Panc1 (cell line): ENCODE measurements at regions not wholly inside any gene's neighbourhood (a gene's known extent, or its start where the extent isn't known, plus 50 kb on each side); places are given as distances from the start of the nearest gene placed in this dataset.

Experiments
- POLR2AphosphoS5 ChIP-seq: IDR thresholded peaks from 2 replicates; pipeline ENCODE4 v1.6.1; 2012; ENCODE audit warnings: mild to moderate bottlenecking, low read depth, low read length, moderate library complexity
- TF ChIP-seq, protein P1 (sequence below): fragments of 450-650 bp; IDR thresholded peaks from 2 replicates; pipeline ENCODE4 v1.5.1; 2017; ENCODE audit warnings: mild to moderate bottlenecking
- TF ChIP-seq, protein P2 (sequence below), 2 experiments: IDR thresholded peaks; 2 replicates each; pipeline ENCODE4 v1.6.1; 2011 to 2012; ENCODE audit warnings: low read depth in 2 of 2, control low read depth in 1 of 2, low read length in 1 of 2, mild to moderate bottlenecking in 1 of 2, moderate library complexity in 1 of 2; ENCODE audit not compliant: insufficient read depth in 1 of 2

DNA sequence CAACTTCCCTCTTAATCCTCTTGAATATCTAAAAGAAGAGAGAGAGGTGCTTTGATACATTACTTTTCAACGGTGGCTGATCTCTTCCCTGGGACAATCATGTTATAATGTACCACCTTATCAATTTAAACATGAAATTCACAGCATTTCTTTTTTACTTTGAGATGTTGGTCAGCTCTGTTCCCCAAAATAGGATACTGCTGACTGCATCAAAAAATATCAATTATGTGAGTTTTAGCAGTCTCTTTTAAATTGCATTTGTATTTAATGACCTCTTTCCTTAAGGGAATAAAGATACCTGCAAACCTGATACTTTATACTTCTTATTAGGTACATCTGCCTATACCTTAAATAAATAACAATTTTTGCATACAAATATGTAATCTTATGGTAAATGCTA, 58.4 kb upstream of the MARCHF11 start:
- TF ChIP-seq, protein P1, sequence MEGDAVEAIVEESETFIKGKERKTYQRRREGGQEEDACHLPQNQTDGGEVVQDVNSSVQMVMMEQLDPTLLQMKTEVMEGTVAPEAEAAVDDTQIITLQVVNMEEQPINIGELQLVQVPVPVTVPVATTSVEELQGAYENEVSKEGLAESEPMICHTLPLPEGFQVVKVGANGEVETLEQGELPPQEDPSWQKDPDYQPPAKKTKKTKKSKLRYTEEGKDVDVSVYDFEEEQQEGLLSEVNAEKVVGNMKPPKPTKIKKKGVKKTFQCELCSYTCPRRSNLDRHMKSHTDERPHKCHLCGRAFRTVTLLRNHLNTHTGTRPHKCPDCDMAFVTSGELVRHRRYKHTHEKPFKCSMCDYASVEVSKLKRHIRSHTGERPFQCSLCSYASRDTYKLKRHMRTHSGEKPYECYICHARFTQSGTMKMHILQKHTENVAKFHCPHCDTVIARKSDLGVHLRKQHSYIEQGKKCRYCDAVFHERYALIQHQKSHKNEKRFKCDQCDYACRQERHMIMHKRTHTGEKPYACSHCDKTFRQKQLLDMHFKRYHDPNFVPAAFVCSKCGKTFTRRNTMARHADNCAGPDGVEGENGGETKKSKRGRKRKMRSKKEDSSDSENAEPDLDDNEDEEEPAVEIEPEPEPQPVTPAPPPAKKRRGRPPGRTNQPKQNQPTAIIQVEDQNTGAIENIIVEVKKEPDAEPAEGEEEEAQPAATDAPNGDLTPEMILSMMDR, result no peak
- no peak for TF ChIP-seq POLR2AphosphoS5
- TF ChIP-seq, protein P2, sequence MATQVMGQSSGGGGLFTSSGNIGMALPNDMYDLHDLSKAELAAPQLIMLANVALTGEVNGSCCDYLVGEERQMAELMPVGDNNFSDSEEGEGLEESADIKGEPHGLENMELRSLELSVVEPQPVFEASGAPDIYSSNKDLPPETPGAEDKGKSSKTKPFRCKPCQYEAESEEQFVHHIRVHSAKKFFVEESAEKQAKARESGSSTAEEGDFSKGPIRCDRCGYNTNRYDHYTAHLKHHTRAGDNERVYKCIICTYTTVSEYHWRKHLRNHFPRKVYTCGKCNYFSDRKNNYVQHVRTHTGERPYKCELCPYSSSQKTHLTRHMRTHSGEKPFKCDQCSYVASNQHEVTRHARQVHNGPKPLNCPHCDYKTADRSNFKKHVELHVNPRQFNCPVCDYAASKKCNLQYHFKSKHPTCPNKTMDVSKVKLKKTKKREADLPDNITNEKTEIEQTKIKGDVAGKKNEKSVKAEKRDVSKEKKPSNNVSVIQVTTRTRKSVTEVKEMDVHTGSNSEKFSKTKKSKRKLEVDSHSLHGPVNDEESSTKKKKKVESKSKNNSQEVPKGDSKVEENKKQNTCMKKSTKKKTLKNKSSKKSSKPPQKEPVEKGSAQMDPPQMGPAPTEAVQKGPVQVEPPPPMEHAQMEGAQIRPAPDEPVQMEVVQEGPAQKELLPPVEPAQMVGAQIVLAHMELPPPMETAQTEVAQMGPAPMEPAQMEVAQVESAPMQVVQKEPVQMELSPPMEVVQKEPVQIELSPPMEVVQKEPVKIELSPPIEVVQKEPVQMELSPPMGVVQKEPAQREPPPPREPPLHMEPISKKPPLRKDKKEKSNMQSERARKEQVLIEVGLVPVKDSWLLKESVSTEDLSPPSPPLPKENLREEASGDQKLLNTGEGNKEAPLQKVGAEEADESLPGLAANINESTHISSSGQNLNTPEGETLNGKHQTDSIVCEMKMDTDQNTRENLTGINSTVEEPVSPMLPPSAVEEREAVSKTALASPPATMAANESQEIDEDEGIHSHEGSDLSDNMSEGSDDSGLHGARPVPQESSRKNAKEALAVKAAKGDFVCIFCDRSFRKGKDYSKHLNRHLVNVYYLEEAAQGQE (IDR thresholded peaks at IDR 0.05; ENCODE audit: insufficient read depth in 1 of 2, low read depth in 2 of 2, low read length in 1 of 2), result no peak
